ENCODE measurements at regions not wholly inside any gene's neighbourhood (a gene's known extent, or its start where the extent isn't known, plus 50 kb on each side); places are given as distances from the start of the nearest gene placed in this dataset.

DNA sequence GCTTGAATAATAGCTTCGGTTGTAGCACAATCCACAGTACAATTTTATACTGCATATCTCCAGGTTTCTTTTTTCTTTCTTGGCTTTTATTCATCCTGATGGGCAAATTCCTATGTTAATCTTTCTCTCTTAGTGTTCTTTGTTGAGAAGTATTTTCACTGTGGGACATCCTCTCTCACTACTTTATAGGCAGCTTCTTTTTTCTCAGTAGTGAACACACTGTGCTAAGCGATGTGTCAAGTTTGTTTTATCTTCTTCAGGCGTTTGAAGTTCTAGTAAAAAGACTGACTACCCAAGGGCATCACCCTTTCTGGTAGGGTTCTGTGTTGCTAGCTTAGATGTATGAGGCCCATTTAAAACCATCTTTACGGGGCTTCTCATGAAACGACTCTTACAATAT is 182.1 kb downstream of the FAM170A start:
- no peak for DNase-seq (ENCODE audit: low spot score in 2 of 2)

DNA sequence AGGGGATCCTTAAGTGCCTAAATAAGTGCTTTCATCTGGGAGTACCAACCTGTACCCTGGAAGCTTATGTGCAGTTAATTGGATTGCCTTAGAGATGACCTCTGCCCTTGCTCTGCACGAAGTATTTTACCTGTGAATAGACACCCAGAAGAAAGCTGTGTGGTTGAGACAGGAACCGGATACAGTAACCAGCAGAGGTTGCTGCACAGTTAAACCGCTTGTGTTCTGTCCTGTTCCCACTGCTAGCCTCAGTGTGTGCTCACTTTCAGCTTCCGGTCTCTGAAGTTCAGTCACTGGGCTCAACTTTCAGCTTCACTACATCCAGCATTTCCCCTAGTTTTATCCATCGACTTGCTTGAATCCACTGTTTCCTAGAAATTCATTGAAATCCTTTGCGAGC is 185.3 kb downstream of the FAM170A start:
- ATAC-seq (ENCODE audit: low read depth) (no peak), DNase-seq (ENCODE audit: low spot score in 2 of 2) (no peak)
- H3K27ac Mint-ChIP-seq, result no peak overlapping the region
- H3K27me3 Mint-ChIP-seq, result peaks cover 3% of the 10 kb centered on the region
- no peaks in the 10 kb centered on the region for H3K4me1 Mint-ChIP-seq
- H3K9me3 Mint-ChIP-seq, result peaks cover 1% of the 10 kb centered on the region
- no peaks in the 10 kb centered on the region for H3K36me3 Mint-ChIP-seq
- H3K4me3 Mint-ChIP-seq, result no peak overlapping the region

More for the DNA sequence above, 182.1 kb downstream of the FAM170A start:
- Mint-ChIP-seq H3K9me3 (peaks cover 10% of the 10 kb centered on the region), H3K27me3 (no peaks in the 10 kb centered on the region), H3K4me3 (no peak overlapping the region), H3K27ac (no peak overlapping the region), H3K36me3 (no peaks in the 10 kb centered on the region), H3K4me1 (no peaks in the 10 kb centered on the region)
- ATAC-seq (ENCODE audit: low read depth), result no peak

DNA sequence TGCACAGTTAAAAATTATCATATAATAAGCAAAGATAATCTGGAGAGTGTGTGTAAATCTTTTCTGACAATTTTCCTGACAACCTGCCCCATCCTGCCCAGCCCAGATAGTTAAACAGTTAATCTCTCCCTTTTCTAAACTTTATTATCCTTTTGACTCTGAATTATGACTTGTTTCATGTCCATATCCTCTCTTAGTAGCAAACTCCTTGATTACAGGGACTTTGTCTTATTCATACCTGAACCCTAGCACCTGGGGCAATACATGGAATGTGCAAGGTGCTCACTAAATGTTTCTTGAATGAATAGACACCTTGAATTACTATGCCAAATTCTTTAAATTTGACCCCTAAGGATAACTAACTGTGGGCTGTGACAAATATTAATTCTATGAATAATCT is 186.7 kb downstream of the FAM170A start:
- Mint-ChIP-seq H3K9me3 (peaks cover 1% of the 10 kb centered on the region), H3K27ac (no peak overlapping the region), H3K4me1 (no peaks in the 10 kb centered on the region), H3K27me3 (peaks cover 4% of the 10 kb centered on the region), H3K4me3 (no peak overlapping the region), H3K36me3 (no peaks in the 10 kb centered on the region)
- ATAC-seq (ENCODE audit: low read depth) (no peak), DNase-seq (ENCODE audit: low spot score in 2 of 2) (no peak)

- Mint-ChIP-seq H3K36me3 (no peaks in the 10 kb centered on the region), H3K27ac (no peak overlapping the region), H3K9me3 (peaks cover 1% of the 10 kb centered on the region), H3K4me3 (no peak overlapping the region), H3K4me1 (no peaks in the 10 kb centered on the region), H3K27me3 (peaks cover 4% of the 10 kb centered on the region)
- DNase-seq (ENCODE audit: low spot score in 2 of 2) (no peak), ATAC-seq (ENCODE audit: low read depth) (no peak)
These were observed 190.7 kb downstream of the FAM170A start for GRCh38 chr5:119820016-119820415.

GRCh38 chr5:119820608-119821007 is 191.2 kb downstream of the FAM170A start:
- Mint-ChIP-seq H3K9me3 (no peaks in the 10 kb centered on the region), H3K4me3 (no peak overlapping the region), H3K4me1 (no peaks in the 10 kb centered on the region), H3K27ac (no peak overlapping the region), H3K36me3 (no peaks in the 10 kb centered on the region), H3K27me3 (peaks cover 4% of the 10 kb centered on the region)
- DNase-seq (ENCODE audit: low spot score in 2 of 2) (no peak), ATAC-seq (ENCODE audit: low read depth) (no peak)

DNA sequence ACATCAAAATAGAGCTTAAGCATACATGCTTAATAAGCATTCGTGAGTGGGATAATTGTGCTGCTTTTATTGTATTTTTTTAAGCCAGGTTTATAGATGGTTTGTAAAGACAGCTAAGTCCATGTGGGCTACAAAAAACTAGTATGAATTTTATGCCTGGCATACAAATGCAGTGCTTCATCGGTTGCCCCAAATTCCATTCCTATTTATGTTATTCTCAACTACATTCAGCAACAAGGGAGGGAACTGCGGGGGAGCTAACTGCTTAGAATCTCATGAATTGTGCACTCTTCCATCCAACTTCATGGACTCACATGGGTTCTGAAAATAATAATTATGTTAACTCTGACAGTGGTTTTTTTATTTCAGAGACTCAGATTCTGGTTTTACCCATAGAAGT is 199.2 kb downstream of the FAM170A start:
- Mint-ChIP-seq H3K36me3 (no peaks in the 10 kb centered on the region), H3K9me3 (no peaks in the 10 kb centered on the region), H3K27ac (no peak overlapping the region), H3K27me3 (no peaks in the 10 kb centered on the region), H3K4me3 (no peak overlapping the region), H3K4me1 (no peaks in the 10 kb centered on the region)
- no peak for ATAC-seq (ENCODE audit: low read depth)
- no peak for DNase-seq (ENCODE audit: low spot score in 2 of 2)

GRCh38 chr5:119829341-119829740 is 200.0 kb downstream of the FAM170A start:
- H3K27ac Mint-ChIP-seq, result no peak overlapping the region
- H3K4me3 Mint-ChIP-seq, result no peak overlapping the region
- no peaks in the 10 kb centered on the region for H3K9me3 Mint-ChIP-seq
- H3K36me3 Mint-ChIP-seq, result no peaks in the 10 kb centered on the region
- DNase-seq (ENCODE audit: low spot score in 2 of 2), result no peak
- no peak for ATAC-seq (ENCODE audit: low read depth)
- no peaks in the 10 kb centered on the region for H3K4me1 Mint-ChIP-seq
- no peaks in the 10 kb centered on the region for H3K27me3 Mint-ChIP-seq

- Mint-ChIP-seq H3K27me3 (no peaks in the 10 kb centered on the region), H3K4me3 (no peak overlapping the region), H3K4me1 (no peaks in the 10 kb centered on the region), H3K9me3 (peaks cover 6% of the 10 kb centered on the region), H3K36me3 (no peaks in the 10 kb centered on the region), H3K27ac (no peak overlapping the region)
- no peak for DNase-seq (ENCODE audit: low spot score in 2 of 2)
- no peak for ATAC-seq (ENCODE audit: low read depth)
These were observed 203.8 kb downstream of the FAM170A start for GRCh38 chr5:119833176-119833575.

- ATAC-seq (ENCODE audit: low read depth) (no peak), DNase-seq (ENCODE audit: low spot score in 2 of 2) (no peak)
- Mint-ChIP-seq H3K27ac (no peak overlapping the region), H3K9me3 (peaks cover 9% of the 10 kb centered on the region), H3K4me3 (no peak overlapping the region), H3K27me3 (peaks cover 2% of the 10 kb centered on the region), H3K36me3 (no peaks in the 10 kb centered on the region), H3K4me1 (no peaks in the 10 kb centered on the region)
These were observed 210.8 kb downstream of the FAM170A start for GRCh38 chr5:119840175-119840574.

GRCh38 chr5:119852140-119852539 is 222.8 kb downstream of the FAM170A start:
- DNase-seq (ENCODE audit: low spot score in 2 of 2) (no peak), ATAC-seq (ENCODE audit: low read depth) (no peak)
- no peaks in the 10 kb centered on the region for H3K27me3 Mint-ChIP-seq
- H3K4me1 Mint-ChIP-seq, result no peaks in the 10 kb centered on the region
- no peaks in the 10 kb centered on the region for H3K9me3 Mint-ChIP-seq
- no peak overlapping the region for H3K27ac Mint-ChIP-seq
- H3K4me3 Mint-ChIP-seq, result no peak overlapping the region
- no peaks in the 10 kb centered on the region for H3K36me3 Mint-ChIP-seq

GRCh38 chr5:119860463-119860862 is 231.1 kb downstream of the FAM170A start:
- Mint-ChIP-seq H3K4me3 (no peak overlapping the region), H3K4me1 (no peaks in the 10 kb centered on the region), H3K9me3 (peaks cover 2% of the 10 kb centered on the region), H3K27me3 (no peaks in the 10 kb centered on the region), H3K27ac (no peak overlapping the region), H3K36me3 (no peaks in the 10 kb centered on the region)
- no peak for ATAC-seq (ENCODE audit: low read depth)
- DNase-seq (ENCODE audit: low spot score in 2 of 2), result no peak

DNA sequence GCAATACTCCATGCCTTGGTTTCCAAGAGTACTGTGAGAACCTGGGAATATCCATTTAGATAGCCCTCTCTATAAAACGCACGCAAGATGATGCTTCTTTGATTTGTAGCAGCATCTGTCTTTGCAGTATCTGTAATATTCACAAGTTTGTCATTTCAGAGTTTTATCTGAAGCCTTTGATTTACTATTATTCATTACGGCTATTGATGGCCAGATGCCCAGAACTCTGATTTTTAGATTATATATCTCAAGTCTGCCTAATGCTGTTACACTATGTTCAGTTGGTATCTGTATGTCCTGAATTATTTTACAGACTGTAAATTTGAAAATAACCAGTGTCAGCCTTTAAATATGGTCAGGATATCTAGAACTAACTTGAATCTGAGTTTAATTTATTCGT is 233.3 kb downstream of the FAM170A start:
- Mint-ChIP-seq H3K27me3 (no peaks in the 10 kb centered on the region), H3K9me3 (peaks cover 2% of the 10 kb centered on the region), H3K36me3 (no peaks in the 10 kb centered on the region), H3K4me3 (no peak overlapping the region), H3K4me1 (no peaks in the 10 kb centered on the region), H3K27ac (no peak overlapping the region)
- DNase-seq (ENCODE audit: low spot score in 2 of 2), result no peak
- ATAC-seq (ENCODE audit: low read depth), result no peak

GRCh38 chr5:119864286-119864685 is 234.9 kb downstream of the FAM170A start:
- no peaks in the 10 kb centered on the region for H3K4me1 Mint-ChIP-seq
- H3K27ac Mint-ChIP-seq, result no peak overlapping the region
- no peaks in the 10 kb centered on the region for H3K27me3 Mint-ChIP-seq
- DNase-seq (ENCODE audit: low spot score in 2 of 2), result no peak
- no peak for ATAC-seq (ENCODE audit: low read depth)
- no peaks in the 10 kb centered on the region for H3K36me3 Mint-ChIP-seq
- H3K9me3 Mint-ChIP-seq, result peaks cover 2% of the 10 kb centered on the region
- no peak overlapping the region for H3K4me3 Mint-ChIP-seq

DNA sequence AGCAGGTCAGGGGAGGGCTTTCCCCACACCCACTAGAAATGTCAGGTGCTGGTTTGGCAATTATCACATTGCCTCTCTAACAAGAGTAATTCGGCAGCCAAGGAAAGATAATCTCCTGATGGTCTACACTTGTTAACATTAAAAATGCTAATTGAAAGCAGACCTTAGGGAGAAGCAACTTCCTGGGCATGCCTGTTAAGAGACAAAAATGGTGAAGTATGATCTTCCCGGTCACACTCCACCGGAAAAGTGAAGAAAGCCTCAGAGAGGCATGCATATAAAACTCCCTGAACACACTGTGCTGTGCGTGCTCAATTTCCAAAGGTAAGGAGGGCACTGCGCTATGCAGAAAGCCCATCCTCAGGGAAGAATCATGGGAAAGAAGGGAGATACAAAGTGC is 244.3 kb downstream of the FAM170A start:
- Mint-ChIP-seq H3K4me3 (no peak overlapping the region), H3K27me3 (no peaks in the 10 kb centered on the region), H3K4me1 (no peaks in the 10 kb centered on the region), H3K27ac (no peak overlapping the region), H3K9me3 (peaks cover 2% of the 10 kb centered on the region), H3K36me3 (no peaks in the 10 kb centered on the region)
- DNase-seq (ENCODE audit: low spot score in 2 of 2) (no peak), ATAC-seq (ENCODE audit: low read depth) (no peak)

GRCh38 chr5:119876522-119876921 is 247.2 kb downstream of the FAM170A start:
- ATAC-seq (ENCODE audit: low read depth), result no peak
- Mint-ChIP-seq H3K27ac (no peak overlapping the region), H3K9me3 (no peaks in the 10 kb centered on the region), H3K27me3 (no peaks in the 10 kb centered on the region), H3K36me3 (no peaks in the 10 kb centered on the region), H3K4me1 (no peaks in the 10 kb centered on the region), H3K4me3 (no peak overlapping the region)
- DNase-seq (ENCODE audit: low spot score in 2 of 2), result no peak

DNA sequence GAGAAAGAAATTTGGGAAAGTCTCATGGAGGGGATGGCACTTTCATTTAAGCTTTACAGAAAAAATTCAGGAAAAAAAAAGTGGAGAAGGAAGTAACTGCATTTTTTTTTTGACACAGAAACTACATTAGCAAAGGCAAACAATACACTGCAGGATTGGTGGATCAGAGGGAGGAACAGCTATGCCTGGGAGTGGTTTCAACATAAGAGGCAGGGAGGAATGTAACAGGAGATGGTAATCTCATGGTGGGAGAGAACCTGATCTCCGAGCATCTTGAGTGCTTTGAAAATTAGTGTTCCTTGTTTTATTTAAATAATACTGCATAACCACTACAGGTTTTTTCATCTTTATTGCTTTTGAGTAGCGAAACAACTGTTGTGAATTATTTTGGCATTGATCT is 249.4 kb downstream of the FAM170A start:
- no peak overlapping the region for H3K27ac Mint-ChIP-seq
- DNase-seq (ENCODE audit: low spot score in 2 of 2), result no peak
- H3K27me3 Mint-ChIP-seq, result no peaks in the 10 kb centered on the region
- ATAC-seq (ENCODE audit: low read depth), result no peak
- no peaks in the 10 kb centered on the region for H3K36me3 Mint-ChIP-seq
- no peaks in the 10 kb centered on the region for H3K9me3 Mint-ChIP-seq
- H3K4me1 Mint-ChIP-seq, result no peaks in the 10 kb centered on the region
- H3K4me3 Mint-ChIP-seq, result no peak overlapping the region
